ENCODE measurements at regions not wholly inside any gene's neighbourhood (a gene's known extent, or its start where the extent isn't known, plus 50 kb on each side); places are given as distances from the start of the nearest gene placed in this dataset.
A peak's percentile ranks its signal among the peaks of the same experiment; 100 is the strongest.

DNA sequence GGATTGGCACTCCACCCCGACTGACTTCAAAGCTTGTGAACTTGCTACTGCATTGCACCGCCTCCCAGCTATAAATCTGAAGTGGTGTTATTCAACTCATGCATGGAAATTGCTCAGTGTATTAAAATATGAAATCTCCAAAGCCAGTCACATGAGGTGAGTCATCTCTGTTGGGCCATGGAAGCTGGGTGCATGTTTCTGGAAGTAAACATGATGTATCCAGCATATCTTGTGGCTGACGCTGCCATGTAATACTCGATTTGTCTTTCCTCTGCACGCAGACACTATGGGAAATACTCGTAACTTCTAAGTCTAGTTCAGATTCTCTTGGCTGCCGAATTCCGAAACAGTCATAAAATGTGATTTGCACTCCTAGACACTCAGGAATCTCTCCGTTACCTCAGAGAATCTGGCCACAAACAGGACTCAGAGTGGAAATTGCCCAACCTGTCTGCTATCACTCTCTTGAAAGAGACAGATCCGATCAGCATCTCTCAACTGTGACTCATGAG lies 154.9 kb upstream of the MPPED2 start:
- no peak overlapping the region for H2AFZ ChIP-seq (ENCODE audit: low read length)
- no peaks in the 10 kb centered on the region for H3K27me3 ChIP-seq (ENCODE audit: control insufficient read depth, insufficient read depth, low read length)
- TF ChIP-seq, protein P1, sequence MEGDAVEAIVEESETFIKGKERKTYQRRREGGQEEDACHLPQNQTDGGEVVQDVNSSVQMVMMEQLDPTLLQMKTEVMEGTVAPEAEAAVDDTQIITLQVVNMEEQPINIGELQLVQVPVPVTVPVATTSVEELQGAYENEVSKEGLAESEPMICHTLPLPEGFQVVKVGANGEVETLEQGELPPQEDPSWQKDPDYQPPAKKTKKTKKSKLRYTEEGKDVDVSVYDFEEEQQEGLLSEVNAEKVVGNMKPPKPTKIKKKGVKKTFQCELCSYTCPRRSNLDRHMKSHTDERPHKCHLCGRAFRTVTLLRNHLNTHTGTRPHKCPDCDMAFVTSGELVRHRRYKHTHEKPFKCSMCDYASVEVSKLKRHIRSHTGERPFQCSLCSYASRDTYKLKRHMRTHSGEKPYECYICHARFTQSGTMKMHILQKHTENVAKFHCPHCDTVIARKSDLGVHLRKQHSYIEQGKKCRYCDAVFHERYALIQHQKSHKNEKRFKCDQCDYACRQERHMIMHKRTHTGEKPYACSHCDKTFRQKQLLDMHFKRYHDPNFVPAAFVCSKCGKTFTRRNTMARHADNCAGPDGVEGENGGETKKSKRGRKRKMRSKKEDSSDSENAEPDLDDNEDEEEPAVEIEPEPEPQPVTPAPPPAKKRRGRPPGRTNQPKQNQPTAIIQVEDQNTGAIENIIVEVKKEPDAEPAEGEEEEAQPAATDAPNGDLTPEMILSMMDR (conservative IDR thresholded peaks at IDR 0.05 in 1 of 2, IDR thresholded peaks at IDR 0.05 in 1 of 2; ENCODE audit: low read depth in 1 of 2, low read length in 2 of 2), result no peak
- TF ChIP-seq EZH2 (IDR thresholded peaks at IDR 0.05; ENCODE audit: low read length, missing control alignments), result no peak
- DNase-seq (ENCODE audit: low read depth in 2 of 2), result peak in 1 of 2 donors; percentile 75
- no peak overlapping the region for H3K4me3 ChIP-seq (replicated peaks in 1 of 4; ENCODE audit: control extremely low read depth in 1 of 4, insufficient read depth in 1 of 4, low read depth in 3 of 4, low read length in 4 of 4)
- H4K20me1 ChIP-seq (ENCODE audit: control insufficient read depth, extremely low read depth, insufficient read depth, low read length), result no peaks in the 10 kb centered on the region
- H3K36me3 ChIP-seq (ENCODE audit: control insufficient read depth, insufficient read depth, low read length), result no peaks in the 10 kb centered on the region
- no peak overlapping the region for H3K9ac ChIP-seq (ENCODE audit: insufficient read depth, low read length)
- no peak overlapping the region for H3K27ac ChIP-seq (ENCODE audit: insufficient read depth, low read length)
- H3K4me1 ChIP-seq (ENCODE audit: control insufficient read depth, extremely low read depth, insufficient read depth, low read length), result no peaks in the 10 kb centered on the region
- no peak overlapping the region for H3K4me2 ChIP-seq (ENCODE audit: extremely low read depth, insufficient read depth, low read length)
- H3K79me2 ChIP-seq (ENCODE audit: control insufficient read depth, insufficient read depth, low read length), result no peaks in the 10 kb centered on the region
- no peaks in the 10 kb centered on the region for H3K9me3 ChIP-seq (ENCODE audit: control insufficient read depth, insufficient read depth, low read depth, low read length)

- Histone ChIP-seq H3K4me2 (ENCODE audit: extremely low read depth, insufficient read depth, low read length) (no peak overlapping the region), H3K4me3 (replicated peaks in 1 of 4; ENCODE audit: control extremely low read depth in 1 of 4, insufficient read depth in 1 of 4, low read depth in 3 of 4, low read length in 4 of 4) (no peak overlapping the region), H3K9ac (ENCODE audit: insufficient read depth, low read length) (no peak overlapping the region), H3K4me1 (ENCODE audit: control insufficient read depth, extremely low read depth, insufficient read depth, low read length) (no peaks in the 10 kb centered on the region), H2AFZ (ENCODE audit: low read length) (no peak overlapping the region), H3K27ac (ENCODE audit: insufficient read depth, low read length) (no peak overlapping the region), H3K36me3 (ENCODE audit: control insufficient read depth, insufficient read depth, low read length) (no peaks in the 10 kb centered on the region), H3K9me3 (ENCODE audit: control insufficient read depth, insufficient read depth, low read depth, low read length) (no peaks in the 10 kb centered on the region), H3K79me2 (ENCODE audit: control insufficient read depth, insufficient read depth, low read length) (no peaks in the 10 kb centered on the region), H4K20me1 (ENCODE audit: control insufficient read depth, extremely low read depth, insufficient read depth, low read length) (no peaks in the 10 kb centered on the region), H3K27me3 (ENCODE audit: control insufficient read depth, insufficient read depth, low read length) (no peaks in the 10 kb centered on the region)
- DNase-seq (ENCODE audit: low read depth in 2 of 2), result no peak
- TF ChIP-seq, protein P1 (conservative IDR thresholded peaks at IDR 0.05 in 1 of 2, IDR thresholded peaks at IDR 0.05 in 1 of 2; ENCODE audit: low read depth in 1 of 2, low read length in 2 of 2), result no peak
- TF ChIP-seq EZH2 (IDR thresholded peaks at IDR 0.05; ENCODE audit: low read length, missing control alignments), result no peak
Observed at GRCh38 chr11:30740091-30740490, 153.9 kb upstream of the MPPED2 start.

DNA sequence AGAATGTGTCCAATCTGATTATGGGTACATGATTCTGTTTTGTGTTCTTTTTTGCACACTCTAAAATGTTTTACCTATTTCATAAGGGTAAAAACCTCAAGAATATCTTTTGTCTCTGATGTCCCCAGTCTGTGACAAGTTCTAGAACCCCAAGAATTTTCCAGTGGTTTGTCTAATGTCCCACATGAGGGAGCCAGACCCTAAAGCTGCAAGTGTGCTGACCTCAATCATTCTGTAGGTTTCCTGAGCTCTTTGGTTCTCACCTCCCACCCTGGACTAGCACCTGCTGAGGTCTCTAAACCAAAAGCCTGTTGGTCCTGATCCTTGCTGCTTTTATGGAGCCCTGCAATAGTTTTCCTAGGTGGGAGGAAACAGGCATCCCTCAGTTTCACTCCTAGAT lies 149.8 kb upstream of the MPPED2 start:
- no peak overlapping the region for H3K4me2 ChIP-seq (ENCODE audit: extremely low read depth, insufficient read depth, low read length)
- no peak for TF ChIP-seq EZH2 (IDR thresholded peaks at IDR 0.05; ENCODE audit: low read length, missing control alignments)
- TF ChIP-seq, protein P1 (conservative IDR thresholded peaks at IDR 0.05 in 1 of 2, IDR thresholded peaks at IDR 0.05 in 1 of 2; ENCODE audit: low read depth in 1 of 2, low read length in 2 of 2), result no peak

More for the DNA sequence above, 149.8 kb upstream of the MPPED2 start:
- Histone ChIP-seq H4K20me1 (ENCODE audit: control insufficient read depth, extremely low read depth, insufficient read depth, low read length) (no peaks in the 10 kb centered on the region), H3K79me2 (ENCODE audit: control insufficient read depth, insufficient read depth, low read length) (no peaks in the 10 kb centered on the region), H3K36me3 (ENCODE audit: control insufficient read depth, insufficient read depth, low read length) (no peaks in the 10 kb centered on the region), H2AFZ (ENCODE audit: low read length) (no peak overlapping the region), H3K4me3 (replicated peaks in 1 of 4; ENCODE audit: control extremely low read depth in 1 of 4, insufficient read depth in 1 of 4, low read depth in 3 of 4, low read length in 4 of 4) (no peak overlapping the region), H3K9ac (ENCODE audit: insufficient read depth, low read length) (no peak overlapping the region), H3K27ac (ENCODE audit: insufficient read depth, low read length) (no peak overlapping the region), H3K27me3 (ENCODE audit: control insufficient read depth, insufficient read depth, low read length) (no peaks in the 10 kb centered on the region), H3K4me1 (ENCODE audit: control insufficient read depth, extremely low read depth, insufficient read depth, low read length) (no peaks in the 10 kb centered on the region), H3K9me3 (ENCODE audit: control insufficient read depth, insufficient read depth, low read depth, low read length) (no peaks in the 10 kb centered on the region)
- DNase-seq (ENCODE audit: low read depth in 2 of 2), result no peak

All from fibroblast of lung (primary cell).